ENCODE measurements at regions not wholly inside any gene's neighbourhood (a gene's known extent, or its start where the extent isn't known, plus 50 kb on each side); places are given as distances from the start of the nearest gene placed in this dataset.

DNA sequence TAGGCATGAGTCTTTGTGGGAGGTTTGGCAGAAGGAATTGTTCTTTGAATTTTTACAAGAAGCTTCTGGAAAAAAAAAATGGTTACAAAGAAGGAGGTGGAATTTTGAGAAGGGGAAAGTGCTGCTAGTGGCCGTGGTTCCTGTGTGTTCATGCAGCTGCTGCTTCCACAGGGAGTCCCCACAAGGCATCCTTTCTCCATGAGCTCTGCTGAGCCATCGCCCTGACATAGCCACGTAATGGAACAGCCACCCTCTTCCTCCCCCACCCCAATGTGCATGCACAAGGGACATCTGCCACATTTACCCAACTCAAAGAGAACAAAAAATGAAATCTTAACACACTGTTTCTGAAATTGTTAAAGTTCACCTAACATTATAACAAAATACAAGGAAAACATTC lies 529.7 kb downstream of the SATB2 start:
- no peak overlapping the region for H3K4me2 ChIP-seq (ENCODE audit: insufficient read depth, low read length)
- H3K9me1 ChIP-seq (replicated peaks; ENCODE audit: control insufficient read depth, extremely low read depth, insufficient read depth, low read length): no peaks in the 10 kb centered on the region
- POLR2A ChIA-PET: no interaction called here
- no peaks in the 10 kb centered on the region for H3K9me3 ChIP-seq (replicated peaks; ENCODE audit: control insufficient read depth, insufficient read depth, low read length)
- H3K27me3 ChIP-seq (ENCODE audit: control insufficient read depth in 2 of 2, insufficient read depth in 2 of 2, low read length in 2 of 2): no peaks in the 10 kb centered on the region
- H2AFZ ChIP-seq (ENCODE audit: low read depth, low read length): no peak overlapping the region
- no peaks in the 10 kb centered on the region for H4K20me1 ChIP-seq (replicated peaks; ENCODE audit: control insufficient read depth, extremely low read depth, insufficient read depth, low read length)
- FAIRE-seq (no peak), DNase-seq (ENCODE audit: low read depth, low spot score) (no peak)
- H3K36me3 ChIP-seq (ENCODE audit: control insufficient read depth in 2 of 2, extremely low read depth in 1 of 2, insufficient read depth in 2 of 2, low read length in 2 of 2): no peaks in the 10 kb centered on the region
- CTCF ChIA-PET: no interaction called here
- no peak overlapping the region for H3K4me3 ChIP-seq (replicated peaks in 1 of 3; ENCODE audit: insufficient read depth in 1 of 3, low read depth in 1 of 3, low read length in 3 of 3)
- intact Hi-C loops (cut with micrococcal nuclease) (no loop called here), dilution Hi-C loops (cut with MboI; ENCODE audit: extremely low pct_ligation_motif_present, low sequenced_read_pairs) (no loop called here)
- H3K79me2 ChIP-seq (ENCODE audit: control insufficient read depth, insufficient read depth, low read length): no peaks in the 10 kb centered on the region
- H3K9ac ChIP-seq (replicated peaks; ENCODE audit: extremely low read depth, insufficient read depth, low read length): no peak overlapping the region
- no peaks in the 10 kb centered on the region for H3K4me1 ChIP-seq (ENCODE audit: control insufficient read depth, extremely low read depth, insufficient read depth, low read length)
- no peak overlapping the region for H3K27ac ChIP-seq (ENCODE audit: insufficient read depth, low read depth, low read length)
- no peak for TF ChIP-seq POLR2AphosphoS5 (IDR thresholded peaks at IDR 0.05; ENCODE audit: insufficient read depth, low read depth, low read length)
- no peak for TF ChIP-seq EZH2 (IDR thresholded peaks at IDR 0.05; ENCODE audit: borderline replicate concordance, low read depth, low read length, severe bottlenecking)
- TF ChIP-seq POLR2A (IDR thresholded peaks at IDR 0.05; ENCODE audit: low read depth, low read length): no peak
- TF ChIP-seq MYC (IDR thresholded peaks at IDR 0.05; ENCODE audit: low read depth, low read length): no peak
- TF ChIP-seq GATA2 (IDR thresholded peaks at IDR 0.05; ENCODE audit: insufficient read depth, insufficient read length, low read depth, low read length): no peak
- no peak for TF ChIP-seq JUN (IDR thresholded peaks at IDR 0.05; ENCODE audit: borderline replicate concordance, insufficient read depth, insufficient read length, low read depth)
- TF ChIP-seq FOS (IDR thresholded peaks at IDR 0.05; ENCODE audit: borderline replicate concordance, insufficient read depth, low read length): no peak
- TF ChIP-seq, protein P1, sequence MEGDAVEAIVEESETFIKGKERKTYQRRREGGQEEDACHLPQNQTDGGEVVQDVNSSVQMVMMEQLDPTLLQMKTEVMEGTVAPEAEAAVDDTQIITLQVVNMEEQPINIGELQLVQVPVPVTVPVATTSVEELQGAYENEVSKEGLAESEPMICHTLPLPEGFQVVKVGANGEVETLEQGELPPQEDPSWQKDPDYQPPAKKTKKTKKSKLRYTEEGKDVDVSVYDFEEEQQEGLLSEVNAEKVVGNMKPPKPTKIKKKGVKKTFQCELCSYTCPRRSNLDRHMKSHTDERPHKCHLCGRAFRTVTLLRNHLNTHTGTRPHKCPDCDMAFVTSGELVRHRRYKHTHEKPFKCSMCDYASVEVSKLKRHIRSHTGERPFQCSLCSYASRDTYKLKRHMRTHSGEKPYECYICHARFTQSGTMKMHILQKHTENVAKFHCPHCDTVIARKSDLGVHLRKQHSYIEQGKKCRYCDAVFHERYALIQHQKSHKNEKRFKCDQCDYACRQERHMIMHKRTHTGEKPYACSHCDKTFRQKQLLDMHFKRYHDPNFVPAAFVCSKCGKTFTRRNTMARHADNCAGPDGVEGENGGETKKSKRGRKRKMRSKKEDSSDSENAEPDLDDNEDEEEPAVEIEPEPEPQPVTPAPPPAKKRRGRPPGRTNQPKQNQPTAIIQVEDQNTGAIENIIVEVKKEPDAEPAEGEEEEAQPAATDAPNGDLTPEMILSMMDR (IDR thresholded peaks at IDR 0.05; ENCODE audit: extremely low read depth in 1 of 2, insufficient read depth in 1 of 2, low read depth in 1 of 2, low read length in 2 of 2): no peak
- TF ChIP-seq, protein P2, sequence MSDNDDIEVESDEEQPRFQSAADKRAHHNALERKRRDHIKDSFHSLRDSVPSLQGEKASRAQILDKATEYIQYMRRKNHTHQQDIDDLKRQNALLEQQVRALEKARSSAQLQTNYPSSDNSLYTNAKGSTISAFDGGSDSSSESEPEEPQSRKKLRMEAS (IDR thresholded peaks at IDR 0.05; ENCODE audit: insufficient read depth, insufficient read length): no peak
- BruUV-seq (replicated peaks): no TSS peak
